ENCODE measurements at regions not wholly inside any gene's neighbourhood (a gene's known extent, or its start where the extent isn't known, plus 50 kb on each side); places are given as distances from the start of the nearest gene placed in this dataset.

DNA sequence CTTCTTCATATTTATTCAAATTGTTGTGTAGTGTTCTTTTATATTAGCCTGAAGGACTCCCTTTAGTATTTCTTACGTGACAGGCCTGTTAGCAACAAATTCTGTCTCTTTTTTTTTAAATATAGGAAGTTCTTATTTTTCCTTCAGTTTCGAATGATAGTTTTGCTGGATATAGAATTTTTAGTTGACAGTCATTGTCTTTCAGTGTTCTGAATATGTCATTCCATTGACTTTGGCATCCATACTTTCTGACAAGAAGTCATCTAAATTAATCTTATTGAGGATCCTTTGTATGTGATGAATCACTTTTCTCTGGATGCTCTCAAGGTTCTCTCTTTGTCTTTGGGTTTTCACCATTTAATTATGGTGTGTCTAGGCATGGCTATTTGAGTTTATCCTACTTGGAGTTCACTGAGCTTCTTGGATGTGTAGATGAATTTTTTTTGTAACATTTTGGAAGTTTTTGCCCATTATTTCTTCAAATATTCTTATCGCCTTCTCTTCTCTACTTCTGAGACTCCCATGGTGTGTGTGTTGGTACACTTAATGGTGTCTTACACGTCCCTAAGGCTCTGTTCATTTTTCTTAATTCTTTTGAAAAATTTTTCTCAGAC, 82.5 kb upstream of the GTSF1L start:
- POLR2A ChIA-PET = no interaction called here
- CTCF ChIA-PET = no interaction called here
- no peak for DNase-seq (ENCODE audit: low read depth, low spot score)
- TF ChIP-seq, protein P1, sequence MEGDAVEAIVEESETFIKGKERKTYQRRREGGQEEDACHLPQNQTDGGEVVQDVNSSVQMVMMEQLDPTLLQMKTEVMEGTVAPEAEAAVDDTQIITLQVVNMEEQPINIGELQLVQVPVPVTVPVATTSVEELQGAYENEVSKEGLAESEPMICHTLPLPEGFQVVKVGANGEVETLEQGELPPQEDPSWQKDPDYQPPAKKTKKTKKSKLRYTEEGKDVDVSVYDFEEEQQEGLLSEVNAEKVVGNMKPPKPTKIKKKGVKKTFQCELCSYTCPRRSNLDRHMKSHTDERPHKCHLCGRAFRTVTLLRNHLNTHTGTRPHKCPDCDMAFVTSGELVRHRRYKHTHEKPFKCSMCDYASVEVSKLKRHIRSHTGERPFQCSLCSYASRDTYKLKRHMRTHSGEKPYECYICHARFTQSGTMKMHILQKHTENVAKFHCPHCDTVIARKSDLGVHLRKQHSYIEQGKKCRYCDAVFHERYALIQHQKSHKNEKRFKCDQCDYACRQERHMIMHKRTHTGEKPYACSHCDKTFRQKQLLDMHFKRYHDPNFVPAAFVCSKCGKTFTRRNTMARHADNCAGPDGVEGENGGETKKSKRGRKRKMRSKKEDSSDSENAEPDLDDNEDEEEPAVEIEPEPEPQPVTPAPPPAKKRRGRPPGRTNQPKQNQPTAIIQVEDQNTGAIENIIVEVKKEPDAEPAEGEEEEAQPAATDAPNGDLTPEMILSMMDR (IDR thresholded peaks at IDR 0.05; ENCODE audit: insufficient read depth, low read length, missing control alignments) = no peak
- H3K4me3 ChIP-seq (ENCODE audit: low read depth, low read length) = no peak overlapping the region

DNA sequence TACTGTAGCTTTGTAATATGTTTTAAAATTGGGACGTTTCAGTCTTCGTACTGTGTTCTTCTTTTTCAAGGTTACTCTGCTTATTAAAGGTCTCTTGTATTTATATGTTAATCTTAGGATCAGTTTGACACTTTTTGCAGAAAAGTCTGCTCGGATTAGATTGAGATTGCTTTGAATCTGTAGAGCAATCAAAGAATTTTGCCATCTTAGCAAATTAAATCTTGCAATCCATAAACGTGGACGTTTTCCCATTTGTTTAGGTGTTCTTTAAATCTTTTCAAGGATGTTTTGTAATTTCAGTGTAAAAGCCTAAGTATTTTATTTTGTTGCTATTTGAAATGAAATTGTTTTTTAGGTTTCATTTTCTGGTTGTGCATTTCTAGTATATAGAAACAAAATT, 78.0 kb upstream of the GTSF1L start:
- CTCF ChIA-PET = no interaction called here
- TF ChIP-seq, protein P1 (IDR thresholded peaks at IDR 0.05; ENCODE audit: insufficient read depth, low read length, missing control alignments) = no peak
- DNase-seq (ENCODE audit: low read depth, low spot score) = no peak

DNA sequence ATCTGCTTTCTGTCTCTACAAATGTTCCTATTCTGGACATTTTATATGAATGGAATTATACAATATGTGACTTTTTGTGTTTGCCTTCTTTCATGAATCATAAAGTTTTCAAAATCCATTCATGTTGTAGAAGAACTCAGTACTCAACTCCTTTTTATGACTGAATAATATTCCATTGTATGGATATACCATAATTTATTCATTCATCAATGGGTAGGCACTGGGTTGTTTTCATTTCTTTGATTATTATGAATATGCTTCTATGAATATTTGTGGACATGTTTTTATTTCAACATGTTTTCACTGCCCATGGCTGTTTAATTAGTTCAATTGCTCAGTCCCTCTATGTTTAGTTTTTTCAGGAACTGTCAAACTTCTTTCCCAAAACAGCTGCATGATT, 76.5 kb upstream of the GTSF1L start:
- ChIA-PET CTCF (no interaction called here), POLR2A (no interaction called here)
- no peak overlapping the region for H3K4me3 ChIP-seq (ENCODE audit: low read depth, low read length)
- DNase-seq (ENCODE audit: low read depth, low spot score) = no peak
- TF ChIP-seq, protein P1 (IDR thresholded peaks at IDR 0.05; ENCODE audit: insufficient read depth, low read length, missing control alignments) = no peak

More for the DNA sequence above, 78.0 kb upstream of the GTSF1L start:
- POLR2A ChIA-PET = no interaction called here
- H3K4me3 ChIP-seq (ENCODE audit: low read depth, low read length) = no peak overlapping the region

DNA sequence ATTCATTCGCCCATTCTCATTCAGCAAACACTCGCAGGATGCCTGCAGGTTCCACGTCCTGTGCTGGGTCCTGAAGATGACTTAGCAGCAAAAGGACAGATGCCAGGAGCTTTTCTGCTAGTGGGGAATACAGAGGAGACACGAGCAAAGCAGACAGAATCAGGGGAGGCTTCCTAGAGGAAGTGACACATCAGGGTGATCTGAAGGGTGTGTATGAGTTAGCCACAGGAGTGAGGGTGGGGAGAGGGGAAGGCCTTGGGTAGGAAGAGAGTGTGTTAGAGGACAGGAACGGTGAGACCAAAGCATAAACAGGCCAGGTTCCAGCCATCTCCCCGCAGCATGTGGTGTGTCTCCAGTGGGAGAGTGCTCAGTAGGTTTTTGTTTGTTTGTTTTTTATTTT, 73.4 kb upstream of the GTSF1L start:
- no peak for DNase-seq (ENCODE audit: low read depth, low spot score)
- TF ChIP-seq, protein P1 (IDR thresholded peaks at IDR 0.05; ENCODE audit: insufficient read depth, low read length, missing control alignments) = no peak
- ChIA-PET POLR2A (no interaction called here), CTCF (no interaction called here)
- H3K4me3 ChIP-seq (ENCODE audit: low read depth, low read length) = no peak overlapping the region

DNA sequence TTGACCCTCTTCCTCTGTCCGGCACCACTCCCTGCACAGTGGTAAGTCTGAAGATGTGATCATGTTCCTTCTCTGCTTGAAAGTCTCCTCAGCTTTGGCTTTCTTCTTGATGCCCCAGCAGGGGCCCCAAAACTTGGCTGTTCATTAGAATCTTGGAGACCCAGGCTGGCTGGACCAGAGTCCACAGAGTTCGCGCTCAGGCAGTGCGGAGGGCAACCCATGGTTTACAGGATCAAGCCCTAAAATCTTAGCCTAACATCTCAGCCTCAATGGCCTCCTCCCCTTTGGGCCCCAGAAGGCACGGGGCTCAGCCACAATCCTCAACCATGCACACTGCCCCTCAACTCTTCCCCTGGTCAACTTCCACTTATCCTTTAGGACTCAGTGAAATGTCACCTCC, 72.9 kb upstream of the GTSF1L start:
- CTCF ChIA-PET = no interaction called here
- TF ChIP-seq, protein P1 (IDR thresholded peaks at IDR 0.05; ENCODE audit: insufficient read depth, low read length, missing control alignments) = no peak
- POLR2A ChIA-PET = no interaction called here
- no peak overlapping the region for H3K4me3 ChIP-seq (ENCODE audit: low read depth, low read length)
- no peak for DNase-seq (ENCODE audit: low read depth, low spot score)

DNA sequence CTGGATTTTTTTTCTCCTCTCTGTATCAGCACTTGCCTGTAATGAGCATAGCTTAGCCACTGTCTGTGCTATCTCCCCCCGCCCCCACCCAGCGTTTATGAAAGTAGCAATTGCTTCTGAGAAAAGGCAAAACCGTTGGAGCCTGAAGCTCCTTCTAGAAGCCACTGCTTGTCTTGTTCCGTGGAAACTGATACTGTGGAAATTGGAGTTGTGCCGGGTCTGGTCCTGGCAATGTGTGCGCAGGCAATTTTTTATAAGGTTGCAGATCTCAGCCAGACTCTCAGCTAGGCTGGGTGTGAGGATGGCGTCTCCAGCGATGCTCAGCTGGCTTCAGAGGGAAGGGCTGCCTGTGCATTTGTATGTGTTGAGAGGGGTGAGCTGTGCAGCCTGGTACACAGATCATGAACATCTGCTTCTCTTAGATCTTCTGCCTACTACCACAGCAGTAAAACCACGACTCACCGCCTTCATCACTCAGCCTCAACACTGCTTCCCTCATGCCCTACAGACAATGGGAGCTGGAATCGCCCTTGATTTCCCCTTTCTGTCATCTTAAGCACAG, 72.4 kb upstream of the GTSF1L start:
- DNase-seq (ENCODE audit: low read depth, low spot score) = no peak
- no peak overlapping the region for H3K4me3 ChIP-seq (ENCODE audit: low read depth, low read length)
- TF ChIP-seq, protein P1 (IDR thresholded peaks at IDR 0.05; ENCODE audit: insufficient read depth, low read length, missing control alignments) = no peak
- ChIA-PET CTCF (no interaction called here), POLR2A (no interaction called here)
